ENCODE measurements at regions not wholly inside any gene's neighbourhood (a gene's known extent, or its start where the extent isn't known, plus 50 kb on each side); places are given as distances from the start of the nearest gene placed in this dataset.

GRCh38 chr20:24144371-24144770, 155.8 kb upstream of the GGTLC1 start:
- Histone ChIP-seq H3K4me1 (ENCODE audit: insufficient read depth) (no peaks in the 10 kb centered on the region), H3K4me3 (no peak overlapping the region), H3K27me3 (no peaks in the 10 kb centered on the region), H3K9me3 (no peaks in the 10 kb centered on the region), H3K27ac (no peak overlapping the region), H3K36me3 (no peaks in the 10 kb centered on the region)
- 69 to 72% (median 70%) methylated on average over 8 of the region's 8 CpGs for WGBS, 3 donors
- intact Hi-C loops (cut with DNase I): no loop called here
- no peak for TF ChIP-seq EP300 (IDR thresholded peaks at IDR 0.05)
- TF ChIP-seq POLR2A (IDR thresholded peaks at IDR 0.05): no peak
- TF ChIP-seq, protein P1, sequence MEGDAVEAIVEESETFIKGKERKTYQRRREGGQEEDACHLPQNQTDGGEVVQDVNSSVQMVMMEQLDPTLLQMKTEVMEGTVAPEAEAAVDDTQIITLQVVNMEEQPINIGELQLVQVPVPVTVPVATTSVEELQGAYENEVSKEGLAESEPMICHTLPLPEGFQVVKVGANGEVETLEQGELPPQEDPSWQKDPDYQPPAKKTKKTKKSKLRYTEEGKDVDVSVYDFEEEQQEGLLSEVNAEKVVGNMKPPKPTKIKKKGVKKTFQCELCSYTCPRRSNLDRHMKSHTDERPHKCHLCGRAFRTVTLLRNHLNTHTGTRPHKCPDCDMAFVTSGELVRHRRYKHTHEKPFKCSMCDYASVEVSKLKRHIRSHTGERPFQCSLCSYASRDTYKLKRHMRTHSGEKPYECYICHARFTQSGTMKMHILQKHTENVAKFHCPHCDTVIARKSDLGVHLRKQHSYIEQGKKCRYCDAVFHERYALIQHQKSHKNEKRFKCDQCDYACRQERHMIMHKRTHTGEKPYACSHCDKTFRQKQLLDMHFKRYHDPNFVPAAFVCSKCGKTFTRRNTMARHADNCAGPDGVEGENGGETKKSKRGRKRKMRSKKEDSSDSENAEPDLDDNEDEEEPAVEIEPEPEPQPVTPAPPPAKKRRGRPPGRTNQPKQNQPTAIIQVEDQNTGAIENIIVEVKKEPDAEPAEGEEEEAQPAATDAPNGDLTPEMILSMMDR (IDR thresholded peaks at IDR 0.05): no peak
- DNase-seq: no peak

- H3K4me1 ChIP-seq (ENCODE audit: insufficient read depth): no peaks in the 10 kb centered on the region
- intact Hi-C loops (cut with DNase I): no loop called here
- H3K36me3 ChIP-seq: no peaks in the 10 kb centered on the region
- no peak for TF ChIP-seq POLR2A (IDR thresholded peaks at IDR 0.05)
- no peak for TF ChIP-seq EP300 (IDR thresholded peaks at IDR 0.05)
- TF ChIP-seq, protein P1 (IDR thresholded peaks at IDR 0.05): no peak
- H3K9me3 ChIP-seq: no peaks in the 10 kb centered on the region
- no peak overlapping the region for H3K27ac ChIP-seq
- H3K27me3 ChIP-seq: no peaks in the 10 kb centered on the region
- no peak overlapping the region for H3K4me3 ChIP-seq
- 82 to 88% (median 86%) methylated on average over 6 of the region's 6 CpGs for WGBS, 3 donors
- no peak for DNase-seq
Observed at GRCh38 chr20:24141111-24141510, 152.5 kb upstream of the GGTLC1 start.

DNA sequence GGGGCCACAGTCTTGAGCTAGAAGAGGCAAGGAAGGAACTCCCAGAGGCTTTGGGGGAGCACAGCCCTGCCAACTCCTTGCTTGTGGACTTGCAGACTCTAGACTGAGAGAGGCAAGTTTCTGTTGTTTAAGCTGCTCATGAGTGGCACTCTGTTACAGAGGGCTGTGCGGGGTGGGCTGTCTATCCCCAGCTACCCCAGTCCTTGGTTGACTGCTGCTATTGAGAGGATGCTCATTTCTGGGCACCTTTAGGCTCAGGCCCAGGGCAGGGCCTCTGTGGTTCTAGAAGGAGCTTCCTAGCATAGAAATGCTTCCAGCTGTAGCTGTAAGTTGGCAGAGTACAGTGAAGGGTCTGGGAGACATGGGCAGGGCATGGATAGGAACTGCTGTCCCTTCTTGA, 151.3 kb upstream of the GGTLC1 start:
- H3K4me3 ChIP-seq: no peak overlapping the region
- no peaks in the 10 kb centered on the region for H3K36me3 ChIP-seq
- intact Hi-C loops (cut with DNase I): no loop called here
- H3K27ac ChIP-seq: no peak overlapping the region
- H3K9me3 ChIP-seq: no peaks in the 10 kb centered on the region
- H3K4me1 ChIP-seq (ENCODE audit: insufficient read depth): no peaks in the 10 kb centered on the region
- DNase-seq: no peak
- WGBS, 3 donors: 90 to 100% (median 100%) methylated on average over 1 of the region's 1 CpG
- no peaks in the 10 kb centered on the region for H3K27me3 ChIP-seq
- TF ChIP-seq POLR2A (IDR thresholded peaks at IDR 0.05): no peak
- TF ChIP-seq EP300 (IDR thresholded peaks at IDR 0.05): no peak
- TF ChIP-seq, protein P1 (IDR thresholded peaks at IDR 0.05): no peak

- no peak overlapping the region for H3K4me3 ChIP-seq
- H3K27me3 ChIP-seq: no peaks in the 10 kb centered on the region
- H3K9me3 ChIP-seq: no peaks in the 10 kb centered on the region
- no peaks in the 10 kb centered on the region for H3K4me1 ChIP-seq (ENCODE audit: insufficient read depth)
- no peak overlapping the region for H3K27ac ChIP-seq
- WGBS, 3 donors: 92 to 95% (median 94%) methylated on average over 2 of the region's 2 CpGs
- H3K36me3 ChIP-seq: no peaks in the 10 kb centered on the region
- intact Hi-C loops (cut with DNase I): no loop called here
- no peak for DNase-seq
- TF ChIP-seq POLR2A (IDR thresholded peaks at IDR 0.05): no peak
- TF ChIP-seq, protein P1 (IDR thresholded peaks at IDR 0.05): no peak
- TF ChIP-seq EP300 (IDR thresholded peaks at IDR 0.05): no peak
Observed at GRCh38 chr20:24138951-24139350, 150.4 kb upstream of the GGTLC1 start.
